GM12891 (cell line): ENCODE measurements at regions not wholly inside any gene's neighbourhood (a gene's known extent, or its start where the extent isn't known, plus 50 kb on each side); places are given as distances from the start of the nearest gene placed in this dataset.

Source experiments
- DNase-seq: peaks from one replicate; pipeline ENCODE4 v3.0.0; 2011; ENCODE audit warnings: low spot score; ENCODE audit not compliant: insufficient read length
- FAIRE-seq: peaks from 2 replicates; lab custom pipeline; 2011; peaks lifted over from hg19 to GRCh38; lab: Jason Lieb, UNC
- PAX5 ChIP-seq: IDR thresholded peaks from 2 replicates; pipeline ENCODE4 v1.6.1; 2011; ENCODE audit warnings: low read length, moderate library complexity, mild to moderate bottlenecking; ENCODE audit not compliant: insufficient read depth, severe bottlenecking
- POLR2A ChIP-seq: IDR thresholded peaks from 2 replicates; pipeline ENCODE4 v1.6.1; 2011; ENCODE audit warnings: low read depth, low read length, control low read depth
- POLR2AphosphoS5 ChIP-seq: IDR thresholded peaks from 2 replicates; pipeline ENCODE4 v1.6.1; 2011; ENCODE audit warnings: low read depth, low read length, control low read depth
- POU2F2 ChIP-seq: IDR thresholded peaks from 2 replicates; pipeline ENCODE4 v1.6.1; 2011; ENCODE audit warnings: low read depth, mild to moderate bottlenecking, control low read depth, low read length, moderate library complexity
- SPI1 ChIP-seq: IDR thresholded peaks from 2 replicates; pipeline ENCODE4 v1.6.1; 2011; ENCODE audit warnings: low read depth, low read length, control low read depth
- TAF1 ChIP-seq: IDR thresholded peaks from 2 replicates; pipeline ENCODE4 v1.6.1; 2011; ENCODE audit warnings: low read depth, low read length, control low read depth

GRCh38 chrY:12615733-12616446 is 85.1 kb upstream of the USP9Y start:
- DNase-seq: no peak
- TF ChIP-seq POU2F2 (no peak), SPI1 (no peak), PAX5 (no peak), POLR2AphosphoS5 (no peak), TAF1 (no peak)
- FAIRE-seq: no peak

GRCh38 chrY:12621454-12622081 is 79.5 kb upstream of the USP9Y start:
- FAIRE-seq (no peak), DNase-seq (no peak)
- TF ChIP-seq POU2F2 (no peak), POLR2A (no peak), POLR2AphosphoS5 (no peak), SPI1 (no peak), TAF1 (no peak), PAX5 (no peak)

DNA sequence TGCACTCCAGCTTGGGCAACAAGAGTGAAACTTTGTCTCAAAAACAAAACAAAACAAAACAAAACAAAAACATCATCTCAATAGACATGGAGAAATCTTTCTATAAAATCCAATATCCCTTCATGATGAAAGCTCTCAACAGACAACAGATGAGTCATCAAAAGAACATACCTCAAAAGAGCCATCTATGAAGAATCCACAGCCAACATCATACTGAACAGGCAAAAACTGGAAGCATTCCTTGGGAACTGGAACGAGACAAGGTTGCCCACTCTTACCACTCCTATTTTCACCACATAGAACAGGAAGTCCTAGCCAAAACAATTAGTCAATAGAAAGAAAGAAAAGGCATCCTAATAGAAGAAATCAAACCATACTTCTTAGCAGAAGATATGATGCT is 77.8 kb upstream of the USP9Y start:
- no peak for DNase-seq
- no peak for FAIRE-seq
- no peak for TF ChIP-seq POU2F2
- TF ChIP-seq POLR2A: no peak
- no peak for TF ChIP-seq SPI1
- TF ChIP-seq PAX5: no peak
- TF ChIP-seq POLR2AphosphoS5: no peak
- TF ChIP-seq TAF1: no peak

GRCh38 chrY:12642986-12643385 is 58.0 kb upstream of the USP9Y start:
- FAIRE-seq (no peak), DNase-seq (no peak)
- TF ChIP-seq POLR2AphosphoS5 (no peak), POU2F2 (no peak), SPI1 (no peak), POLR2A (no peak), TAF1 (no peak), PAX5 (no peak)

GRCh38 chrY:12643693-12644348 is 57.2 kb upstream of the USP9Y start:
- TF ChIP-seq SPI1 (no peak), TAF1 (no peak)
- DNase-seq (no peak), FAIRE-seq (no peak)

GRCh38 chrY:12651095-12651494 is 49.9 kb upstream of the USP9Y start:
- FAIRE-seq (no peak), DNase-seq (no peak)
- TF ChIP-seq POU2F2 (no peak), SPI1 (no peak), POLR2AphosphoS5 (no peak), TAF1 (no peak), POLR2A (no peak), PAX5 (no peak)
